ENCODE measurements at regions not wholly inside any gene's neighbourhood (a gene's known extent, or its start where the extent isn't known, plus 50 kb on each side); places are given as distances from the start of the nearest gene placed in this dataset.

GRCh38 chr18:41153871-41154270 is 801.2 kb upstream of the PIK3C3 start:
- TF ChIP-seq CTCF (IDR thresholded peaks at IDR 0.05; ENCODE audit: low read depth, low read length, missing input control) (no peak), MAX (IDR thresholded peaks at IDR 0.05) (no peak), TAF1 (conservative IDR thresholded peaks at IDR 0.05) (no peak), ATF3 (IDR thresholded peaks at IDR 0.05) (no peak), GABPA (IDR thresholded peaks at IDR 0.05 in 1 of 2, conservative IDR thresholded peaks at IDR 0.05 in 1 of 2) (no peak), RXRA (IDR thresholded peaks at IDR 0.05) (no peak)

All from liver (tissue), 3 donors.